Loucy (cell line): ENCODE measurements at regions not wholly inside any gene's neighbourhood (a gene's known extent, or its start where the extent isn't known, plus 50 kb on each side); places are given as distances from the start of the nearest gene placed in this dataset.

ENCODE experiments used
- H2AFZ ChIP-seq: fragments of 200-600 bp; sonication (generic); 2 replicates; pipeline ENCODE4 v1.6.0; 2016; ENCODE audit warnings: antibody characterized with exemption, mild to moderate bottlenecking, low read length, moderate library complexity
- H3F3A ChIP-seq: fragments of 200-600 bp; 2 replicates; pipeline ENCODE4 v1.6.0; 2016; ENCODE audit warnings: antibody characterized with exemption, low read depth, mild to moderate bottlenecking
- H3K27me3 ChIP-seq: fragments of 200-600 bp; sonication (generic); 2 replicates; pipeline ENCODE4 v1.6.1; 2014; ENCODE audit warnings: low read length, mild to moderate bottlenecking; ENCODE audit not compliant: insufficient read depth, poor library complexity, severe bottlenecking
- H3K36me3 ChIP-seq: fragments of 200-600 bp; sonication (generic); 2 replicates; pipeline ENCODE4 v1.6.1; 2016; ENCODE audit warnings: low read length; ENCODE audit not compliant: insufficient read depth
- H3K4me1 ChIP-seq: fragments of 200-600 bp; sonication (generic); 2 replicates; pipeline ENCODE4 v1.5.1; 2014; ENCODE audit warnings: low read length, mild to moderate bottlenecking; ENCODE audit not compliant: insufficient read depth, poor library complexity, severe bottlenecking
- H3K4me2 ChIP-seq: fragments of 200-600 bp; sonication (generic); 2 replicates; pipeline ENCODE4 v1.6.0; 2014; ENCODE audit warnings: antibody characterized with exemption, low read length, low read depth, mild to moderate bottlenecking; ENCODE audit not compliant: poor library complexity, severe bottlenecking
- H3K4me3 ChIP-seq: fragments of 200-600 bp; sonication (generic); 2 replicates; pipeline ENCODE4 v1.5.1; 2014; ENCODE audit warnings: low read length, mild to moderate bottlenecking, mixed read lengths; ENCODE audit not compliant: poor library complexity, severe bottlenecking
- H3K79me2 ChIP-seq: fragments of 200-600 bp; sonication (generic); 2 replicates; pipeline ENCODE4 v1.6.1; 2014; ENCODE audit warnings: low read length; ENCODE audit not compliant: insufficient read depth
- H3K9ac ChIP-seq: fragments of 200-600 bp; sonication (generic); 2 replicates; pipeline ENCODE4 v1.6.0; 2014; ENCODE audit warnings: mild to moderate bottlenecking, low read depth, low read length, moderate library complexity; ENCODE audit not compliant: poor library complexity, severe bottlenecking
- H3K9me2 ChIP-seq: fragments of 200-600 bp; sonication (generic); replicated peaks from 2 replicates; pipeline ENCODE4 v1.6.1; 2016; ENCODE audit warnings: low read depth, low read length, mixed read lengths
- H3K9me3 ChIP-seq: fragments of 200-600 bp; sonication (generic); 2 replicates; pipeline ENCODE4 v1.6.1; 2014; ENCODE audit warnings: mild to moderate bottlenecking, antibody characterized with exemption, low read length, low read depth; ENCODE audit not compliant: insufficient read depth
- H4K20me1 ChIP-seq: fragments of 200-600 bp; sonication (generic); 2 replicates; pipeline ENCODE4 v1.6.0; 2014; ENCODE audit warnings: antibody characterized with exemption, low read length, mild to moderate bottlenecking; ENCODE audit not compliant: insufficient read depth, poor library complexity, severe bottlenecking
- CTCF ChIP-seq: fragments of 200-600 bp; sonication (generic); conservative IDR thresholded peaks from 2 replicates; pipeline ENCODE4 v1.5.1; 2014; ENCODE audit warnings: mild to moderate bottlenecking, antibody characterized with exemption, low read length
- EZH2phosphoT487 ChIP-seq: fragments of 200-600 bp; IDR thresholded peaks from 2 replicates; pipeline ENCODE4 v1.6.1; 2018; ENCODE audit warnings: antibody characterized with exemption, mild to moderate bottlenecking, moderate library complexity, borderline replicate concordance

DNA sequence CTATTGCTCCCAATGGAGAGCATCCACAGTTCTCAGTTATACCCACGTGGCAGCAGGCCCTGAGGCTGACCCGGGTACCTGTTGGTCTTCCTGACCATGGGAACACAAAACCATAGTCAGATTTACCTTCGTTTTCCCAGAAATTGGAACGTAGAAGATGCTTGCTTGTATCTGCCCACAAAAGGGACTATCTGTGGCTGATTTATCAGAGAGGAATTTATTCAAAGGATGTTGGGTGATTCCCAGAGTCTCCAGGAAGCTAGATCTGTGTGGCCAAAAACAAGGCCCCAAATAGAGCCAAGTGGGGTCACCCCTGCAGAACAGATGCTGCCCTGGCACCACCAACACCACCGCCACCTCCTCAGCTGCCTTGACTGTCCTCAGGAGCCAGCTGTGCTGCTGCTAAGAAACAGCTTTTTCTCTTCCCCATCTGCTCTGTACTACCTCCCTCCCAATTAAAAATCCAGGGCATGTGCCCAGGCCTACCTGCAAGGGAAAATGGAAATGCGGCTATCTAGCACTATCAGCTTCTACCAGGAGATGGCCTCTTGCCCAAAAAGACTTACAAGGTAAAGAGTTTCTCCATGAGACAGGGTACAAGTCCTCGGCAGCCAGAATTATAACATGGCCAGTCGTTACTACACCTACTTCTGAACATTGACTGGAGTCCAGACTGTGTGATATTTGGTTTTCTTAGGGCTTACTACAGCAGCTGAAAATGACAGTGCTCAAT lies 128.6 kb upstream of the PLEKHG7 start:
- Histone ChIP-seq H3K4me3 (no peak overlapping the region), H2AFZ (no peak overlapping the region), H3K9me3 (no peaks in the 10 kb centered on the region), H3F3A (no peaks in the 10 kb centered on the region), H3K9ac (no peak overlapping the region), H3K4me1 (no peaks in the 10 kb centered on the region), H3K9me2 (no peaks in the 10 kb centered on the region), H4K20me1 (no peaks in the 10 kb centered on the region), H3K27me3 (no peaks in the 10 kb centered on the region), H3K79me2 (no peaks in the 10 kb centered on the region), H3K36me3 (no peaks in the 10 kb centered on the region), H3K4me2 (no peak overlapping the region)
- TF ChIP-seq CTCF: peak; percentile 62
- no peak for TF ChIP-seq EZH2phosphoT487

DNA sequence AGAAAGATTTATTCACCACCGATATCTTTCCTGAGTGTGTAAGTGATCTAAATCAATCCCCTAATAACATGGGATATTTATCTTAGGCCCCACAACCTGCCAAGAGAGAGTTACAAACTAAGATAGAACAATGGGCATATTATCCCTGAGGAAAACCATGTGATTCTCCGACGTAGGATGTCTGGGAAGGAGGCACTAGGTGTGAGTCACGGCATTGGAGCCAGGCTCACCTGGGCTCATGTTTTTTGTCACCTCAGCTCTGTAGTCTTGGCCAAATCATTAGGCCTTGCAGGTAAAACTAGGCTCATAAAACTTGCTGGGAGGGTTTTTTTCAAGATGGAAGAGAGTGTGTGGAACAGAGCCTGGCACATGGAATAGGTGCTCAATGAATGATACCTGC lies 129.7 kb upstream of the PLEKHG7 start:
- no peaks in the 10 kb centered on the region for H3K27me3 ChIP-seq
- no peaks in the 10 kb centered on the region for H3K9me2 ChIP-seq
- TF ChIP-seq CTCF (no peak), EZH2phosphoT487 (no peak)
- H3F3A ChIP-seq: no peaks in the 10 kb centered on the region
- H3K4me3 ChIP-seq: no peak overlapping the region
- no peak overlapping the region for H3K9ac ChIP-seq
- H3K4me1 ChIP-seq: no peaks in the 10 kb centered on the region
- no peaks in the 10 kb centered on the region for H3K79me2 ChIP-seq
- no peaks in the 10 kb centered on the region for H3K36me3 ChIP-seq
- H3K9me3 ChIP-seq: no peaks in the 10 kb centered on the region
- no peaks in the 10 kb centered on the region for H4K20me1 ChIP-seq
- no peak overlapping the region for H2AFZ ChIP-seq
- H3K4me2 ChIP-seq: no peak overlapping the region

DNA sequence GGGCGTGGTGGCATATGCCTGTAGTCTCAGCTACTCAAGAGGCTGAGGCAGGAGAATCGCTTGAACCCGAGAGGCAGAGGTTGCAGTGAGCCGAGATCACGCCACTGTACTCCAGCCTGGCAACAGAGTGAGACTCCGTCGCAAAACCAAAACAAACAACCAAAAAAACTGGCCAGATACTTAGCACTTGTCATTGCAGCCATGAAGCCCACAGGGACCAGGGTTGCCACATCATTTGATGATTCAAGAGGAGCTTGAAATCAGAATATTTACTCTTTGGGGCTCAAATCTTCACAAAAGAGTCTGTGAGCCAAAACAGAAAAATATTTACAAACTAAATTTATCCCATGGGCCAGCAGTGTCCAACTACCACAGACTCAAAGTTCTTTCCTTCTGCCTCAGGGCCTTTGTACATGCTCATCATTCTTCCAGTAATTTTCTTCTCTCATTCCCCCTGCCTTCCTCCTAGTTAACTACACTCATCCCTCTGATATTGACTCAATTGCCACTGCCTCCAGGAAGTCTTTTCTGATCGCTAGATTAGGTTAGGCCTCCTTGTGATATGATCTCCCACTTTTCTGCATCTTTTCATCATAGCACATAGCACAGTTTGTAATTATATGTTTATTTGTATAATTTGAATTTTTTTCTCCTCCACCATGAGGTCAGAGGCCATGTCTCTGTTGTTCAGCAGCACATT lies 130.8 kb upstream of the PLEKHG7 start:
- Histone ChIP-seq H3K79me2 (no peaks in the 10 kb centered on the region), H4K20me1 (no peaks in the 10 kb centered on the region), H3K4me1 (no peaks in the 10 kb centered on the region), H3K9me2 (no peaks in the 10 kb centered on the region), H2AFZ (no peak overlapping the region), H3K9me3 (no peaks in the 10 kb centered on the region), H3K4me2 (no peak overlapping the region), H3K36me3 (no peaks in the 10 kb centered on the region), H3K9ac (no peak overlapping the region), H3F3A (no peaks in the 10 kb centered on the region), H3K4me3 (no peak overlapping the region), H3K27me3 (no peaks in the 10 kb centered on the region)
- TF ChIP-seq CTCF: no peak
